Breast epithelium (tissue), 4 donors: ENCODE measurements at regions not wholly inside any gene's neighbourhood (a gene's known extent, or its start where the extent isn't known, plus 50 kb on each side); places are given as distances from the start of the nearest gene placed in this dataset.

ENCODE experiments used
- DNase-seq, 2 donors: peaks; one replicate each; pipeline ENCODE4 v3.0.0-alpha.2; 2019; ENCODE audit warnings: low spot score in 2 of 2
- H3K27ac ChIP-seq, 2 donors: fragments of 200-600 bp; sonication (generic) in 1 of 2; one replicate each; pipeline ENCODE4 v1.5.1; 2016 to 2019; ENCODE audit warnings: mild to moderate bottlenecking in 1 of 2
- H3K27me3 ChIP-seq, 2 donors: fragments of 200-600 bp; sonication (generic) in 1 of 2; one replicate each; pipeline versions ENCODE4 v1.5.1 to v1.6.0; 2017 to 2019; ENCODE audit warnings: control low read depth in 1 of 2, mild to moderate bottlenecking in 1 of 2
- H3K36me3 ChIP-seq: fragments of 200-600 bp; one replicate; pipeline ENCODE4 v1.5.1; 2019
- H3K4me1 ChIP-seq, 2 donors: fragments of 200-600 bp; sonication (generic); one replicate each; pipeline ENCODE4 v1.5.1; 2016 to 2019; ENCODE audit warnings: control low read depth in 1 of 2
- H3K4me3 ChIP-seq, 3 donors: fragments of 200-600 bp; sonication (generic); 1 replicate in 2 of 3; 2 replicates in 1 of 3; pipeline ENCODE4 v1.5.1; 2016 to 2019; ENCODE audit warnings: mild to moderate bottlenecking in 3 of 3, moderate library complexity in 2 of 3
- H3K9me3 ChIP-seq, 2 donors: fragments of 200-600 bp; sonication (generic) in 1 of 2; one replicate each; pipeline ENCODE4 v1.5.1; 2016 to 2019; ENCODE audit warnings: control low read depth in 1 of 2
- POLR2A ChIP-seq: fragments of 450-650 bp; IDR thresholded peaks from one replicate; pipeline ENCODE4 v1.6.1; 2016; ENCODE audit warnings: antibody characterized with exemption, mild to moderate bottlenecking, moderate library complexity
- POLR2AphosphoS5 ChIP-seq, 3 donors: sonication (generic); formaldehyde crosslinking; IDR thresholded peaks; one replicate each; pipeline ENCODE4 v1.6.1; 2017; ENCODE audit warnings: antibody characterized with exemption in 3 of 3
- intact Hi-C: fragments of 100-400 bp; cut with DNase I; formaldehyde crosslinking; loops from one replicate; pipeline ENCODE4 v1.15.1; 2023; ENCODE audit warnings: low total_unique reads
- TF ChIP-seq, protein P1 (sequence below), 3 donors: fragments of 450-650 bp; IDR thresholded peaks; one replicate each; pipeline ENCODE4 v1.5.1; 2016 to 2017; ENCODE audit warnings: antibody characterized with exemption in 3 of 3, mild to moderate bottlenecking in 3 of 3, moderate library complexity in 3 of 3

DNA sequence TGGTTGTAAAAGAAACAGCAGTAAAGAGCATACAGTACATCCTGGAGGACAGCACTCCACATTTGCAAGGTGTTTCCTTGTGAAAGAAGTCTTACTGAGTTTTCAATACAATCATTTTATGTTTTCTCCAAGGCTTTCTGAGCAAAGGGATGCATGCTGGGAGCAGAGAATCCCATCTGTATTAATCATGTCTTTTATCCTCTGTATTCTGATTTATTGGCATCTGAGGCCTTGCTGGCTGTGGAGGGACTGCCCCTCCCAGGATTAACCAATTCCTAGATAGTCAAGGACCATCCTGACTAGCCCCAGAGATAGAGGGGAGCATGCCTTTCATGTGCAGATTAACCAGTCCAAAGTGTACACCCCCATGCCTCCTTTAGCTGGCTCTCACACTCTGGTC, 476.3 kb downstream of the SIPA1L2 start:
- H3K36me3 ChIP-seq: no peaks in the 10 kb centered on the region
- H3K4me1 ChIP-seq: no peaks in the 10 kb centered on the region
- H3K9me3 ChIP-seq: no peaks in the 10 kb centered on the region
- DNase-seq: no peak
- intact Hi-C loops: no loop called here
- no peaks in the 10 kb centered on the region for H3K27me3 ChIP-seq
- no peak overlapping the region for H3K4me3 ChIP-seq
- TF ChIP-seq POLR2AphosphoS5 (IDR thresholded peaks at IDR 0.05) (no peak), POLR2A (no peak)
- TF ChIP-seq, protein P1, sequence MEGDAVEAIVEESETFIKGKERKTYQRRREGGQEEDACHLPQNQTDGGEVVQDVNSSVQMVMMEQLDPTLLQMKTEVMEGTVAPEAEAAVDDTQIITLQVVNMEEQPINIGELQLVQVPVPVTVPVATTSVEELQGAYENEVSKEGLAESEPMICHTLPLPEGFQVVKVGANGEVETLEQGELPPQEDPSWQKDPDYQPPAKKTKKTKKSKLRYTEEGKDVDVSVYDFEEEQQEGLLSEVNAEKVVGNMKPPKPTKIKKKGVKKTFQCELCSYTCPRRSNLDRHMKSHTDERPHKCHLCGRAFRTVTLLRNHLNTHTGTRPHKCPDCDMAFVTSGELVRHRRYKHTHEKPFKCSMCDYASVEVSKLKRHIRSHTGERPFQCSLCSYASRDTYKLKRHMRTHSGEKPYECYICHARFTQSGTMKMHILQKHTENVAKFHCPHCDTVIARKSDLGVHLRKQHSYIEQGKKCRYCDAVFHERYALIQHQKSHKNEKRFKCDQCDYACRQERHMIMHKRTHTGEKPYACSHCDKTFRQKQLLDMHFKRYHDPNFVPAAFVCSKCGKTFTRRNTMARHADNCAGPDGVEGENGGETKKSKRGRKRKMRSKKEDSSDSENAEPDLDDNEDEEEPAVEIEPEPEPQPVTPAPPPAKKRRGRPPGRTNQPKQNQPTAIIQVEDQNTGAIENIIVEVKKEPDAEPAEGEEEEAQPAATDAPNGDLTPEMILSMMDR (IDR thresholded peaks at IDR 0.05): no peak
- no peak overlapping the region for H3K27ac ChIP-seq

DNA sequence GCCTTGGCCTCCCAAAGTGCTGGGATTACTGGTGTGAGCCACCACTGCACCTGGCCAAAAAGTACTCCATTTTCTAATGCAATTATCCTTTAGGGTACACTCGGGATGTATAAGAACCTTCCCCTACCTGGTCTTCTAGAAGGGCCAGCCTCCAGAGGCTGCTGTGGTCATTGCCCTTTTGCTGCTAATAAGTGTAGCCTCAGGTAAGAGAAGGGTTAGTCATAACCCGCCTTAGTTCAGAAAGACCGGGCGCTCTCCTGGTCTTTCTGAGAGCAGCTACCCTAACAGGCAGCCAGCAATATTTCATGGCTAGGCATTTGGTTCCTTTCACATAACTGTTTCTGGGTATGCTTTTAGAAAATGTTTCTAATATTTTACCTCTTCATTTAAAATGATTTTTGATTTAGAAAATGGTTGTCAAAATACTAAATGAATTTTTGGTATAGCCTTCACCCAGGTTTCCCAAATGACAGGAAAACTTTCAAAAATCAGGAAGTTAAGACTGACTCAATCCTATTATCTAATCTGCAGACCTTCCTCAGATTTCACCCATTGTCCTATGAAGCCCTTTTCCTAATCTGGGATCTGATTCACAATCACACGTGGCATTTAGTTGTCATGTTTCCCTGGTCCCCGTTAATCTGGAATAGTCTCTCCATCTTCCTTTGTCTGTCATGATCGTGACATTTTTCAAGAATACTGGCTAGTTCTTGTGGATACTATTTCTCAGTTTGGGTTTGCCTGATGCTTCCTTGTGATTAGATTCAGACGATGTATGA, 479.0 kb downstream of the SIPA1L2 start:
- DNase-seq: no peak
- Histone ChIP-seq H3K27me3 (no peaks in the 10 kb centered on the region), H3K9me3 (no peaks in the 10 kb centered on the region), H3K4me1 (no peaks in the 10 kb centered on the region), H3K4me3 (no peak overlapping the region), H3K27ac (no peak overlapping the region), H3K36me3 (no peaks in the 10 kb centered on the region)
- intact Hi-C loops: no loop called here
- TF ChIP-seq, protein P1 (IDR thresholded peaks at IDR 0.05): no peak
- TF ChIP-seq POLR2AphosphoS5 (IDR thresholded peaks at IDR 0.05): no peak
- no peak for TF ChIP-seq POLR2A

DNA sequence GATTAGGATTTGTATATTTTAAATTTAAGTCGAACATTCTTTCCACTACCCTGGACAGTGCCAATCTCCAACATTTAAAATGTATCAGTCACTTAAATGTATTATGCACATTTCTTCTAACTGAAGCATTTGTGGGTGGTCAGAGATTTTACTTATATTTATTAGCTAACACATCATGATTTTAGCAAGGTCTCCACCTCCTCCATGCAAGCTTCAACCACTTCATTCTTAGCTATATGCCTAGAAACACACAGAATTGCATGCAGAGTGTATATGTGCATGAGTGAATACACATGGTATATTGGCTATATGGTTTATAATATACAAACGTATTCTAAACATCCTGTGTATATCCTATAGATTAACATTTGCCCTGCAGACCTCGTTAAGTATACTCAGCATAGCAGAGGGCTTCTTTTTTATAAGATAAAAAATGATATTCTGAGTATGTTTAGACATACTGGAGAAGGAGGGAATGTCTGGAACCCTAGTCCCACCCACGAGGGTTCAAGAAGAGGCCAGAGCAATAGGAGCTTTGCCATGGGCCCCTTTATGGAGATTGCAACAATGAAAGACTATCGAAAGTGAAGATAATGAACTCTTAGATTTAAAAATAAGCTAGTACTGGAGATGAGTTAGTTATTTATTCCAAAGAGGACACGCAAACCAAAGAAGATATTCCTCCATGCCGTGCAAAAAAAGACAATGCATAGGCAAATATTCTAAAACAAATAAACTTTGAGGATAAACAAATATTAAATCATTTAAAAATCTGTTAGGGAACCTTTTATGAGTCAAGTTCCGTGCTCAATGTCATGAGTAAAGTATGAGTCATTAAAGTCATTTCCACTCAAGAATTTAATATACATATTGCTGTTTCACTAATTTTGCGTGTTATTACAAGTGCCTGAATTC, 480.4 kb downstream of the SIPA1L2 start:
- Histone ChIP-seq H3K4me3 (no peak overlapping the region), H3K4me1 (no peaks in the 10 kb centered on the region), H3K9me3 (no peaks in the 10 kb centered on the region), H3K36me3 (no peaks in the 10 kb centered on the region), H3K27ac (no peak overlapping the region), H3K27me3 (no peaks in the 10 kb centered on the region)
- TF ChIP-seq, protein P1 (IDR thresholded peaks at IDR 0.05): no peak
- no peak for TF ChIP-seq POLR2AphosphoS5 (IDR thresholded peaks at IDR 0.05)
- no peak for TF ChIP-seq POLR2A
- DNase-seq: no peak
- intact Hi-C loops: no loop called here

DNA sequence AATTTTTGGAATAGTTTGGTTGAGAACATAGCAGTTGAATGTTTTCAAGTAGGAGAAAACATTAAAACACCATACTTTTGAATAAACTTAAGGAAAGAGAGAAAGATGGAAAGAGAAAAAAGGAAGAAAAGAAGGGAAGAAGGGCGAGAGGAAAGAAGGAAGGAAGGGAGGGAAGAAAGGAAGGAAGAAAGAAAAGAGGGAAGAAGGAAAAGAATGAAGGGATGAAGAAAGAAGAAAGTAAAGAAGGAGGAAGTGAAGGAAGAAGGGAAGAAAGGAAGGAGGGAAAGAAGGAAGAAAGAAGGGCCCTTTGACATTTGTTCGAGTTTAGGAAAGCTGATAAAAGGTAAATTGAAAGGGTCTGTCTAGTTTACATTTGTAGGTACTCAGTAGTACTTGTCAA, 482.7 kb downstream of the SIPA1L2 start:
- intact Hi-C loops: no loop called here
- DNase-seq: no peak
- Histone ChIP-seq H3K27ac (no peak overlapping the region), H3K27me3 (no peaks in the 10 kb centered on the region), H3K4me1 (no peaks in the 10 kb centered on the region), H3K9me3 (no peaks in the 10 kb centered on the region), H3K4me3 (no peak overlapping the region), H3K36me3 (no peaks in the 10 kb centered on the region)
- no peak for TF ChIP-seq POLR2AphosphoS5 (IDR thresholded peaks at IDR 0.05)
- TF ChIP-seq, protein P1 (IDR thresholded peaks at IDR 0.05): no peak
- TF ChIP-seq POLR2A: no peak

DNA sequence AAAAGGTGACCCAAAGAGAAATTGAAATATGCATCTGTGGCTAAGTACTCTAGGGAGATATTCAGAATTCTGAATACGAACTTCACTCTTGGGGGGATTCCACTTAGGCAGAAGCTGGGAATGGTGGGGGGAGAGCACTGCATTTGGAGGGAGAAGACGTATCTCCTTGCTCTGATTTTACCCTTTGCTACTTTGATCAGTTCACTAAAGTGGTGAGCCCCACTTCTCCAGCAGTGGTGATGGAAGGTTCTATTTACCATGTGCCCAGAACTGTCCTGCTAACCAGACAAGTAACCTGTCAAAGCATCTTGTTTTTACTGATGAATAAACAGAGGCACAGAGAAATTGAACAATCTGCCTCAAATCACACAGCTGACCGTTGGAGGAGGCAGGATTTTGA, 483.4 kb downstream of the SIPA1L2 start:
- intact Hi-C loops: no loop called here
- TF ChIP-seq POLR2AphosphoS5 (IDR thresholded peaks at IDR 0.05) (no peak), POLR2A (no peak)
- TF ChIP-seq, protein P1 (IDR thresholded peaks at IDR 0.05): no peak

More for the DNA sequence above, 483.4 kb downstream of the SIPA1L2 start:
- Histone ChIP-seq H3K9me3 (no peaks in the 10 kb centered on the region), H3K4me1 (no peaks in the 10 kb centered on the region), H3K27me3 (no peaks in the 10 kb centered on the region), H3K27ac (no peak overlapping the region), H3K4me3 (no peak overlapping the region), H3K36me3 (no peaks in the 10 kb centered on the region)
- no peak for DNase-seq
